GM23338 (cell line): ENCODE measurements at regions not wholly inside any gene's neighbourhood (a gene's known extent, or its start where the extent isn't known, plus 50 kb on each side); places are given as distances from the start of the nearest gene placed in this dataset.

Source experiments
- CREB1 ChIP-seq: fragments of 250-450 bp; sonication (Bioruptor Pico); IDR thresholded peaks from 2 replicates; pipeline ENCODE4 v1.5.0; 2020; ENCODE audit warnings: low read depth, mild to moderate bottlenecking, moderate library complexity
- CTCF ChIP-seq, 2 experiments: fragments of 200-600 bp in 1 of 2; sonication (generic) in 1 of 2; conservative IDR thresholded peaks; 2 replicates each; pipeline versions ENCODE4 v1.5.1 to v1.6.1; 2016 to 2017; ENCODE audit warnings: antibody characterized with exemption in 2 of 2, low read depth in 2 of 2, mild to moderate bottlenecking in 2 of 2, moderate library complexity in 1 of 2
- EZH2 ChIP-seq: fragments of 200-600 bp; sonication (generic); IDR thresholded peaks from one replicate; pipeline ENCODE4 v1.8.0; 2017; ENCODE audit warnings: antibody characterized with exemption, mild to moderate bottlenecking, low read depth; ENCODE audit not compliant: unreplicated experiment
- EZH2phosphoT487 ChIP-seq: fragments of 200-600 bp; sonication (generic); IDR thresholded peaks from one replicate; pipeline ENCODE4 v1.8.1; 2018; ENCODE audit warnings: antibody characterized with exemption; ENCODE audit not compliant: unreplicated experiment
- JUNB ChIP-seq: IDR thresholded peaks from one replicate; pipeline ENCODE4 v1.6.1; 2016; ENCODE audit warnings: antibody characterized with exemption; ENCODE audit not compliant: unreplicated experiment
- POLR2AphosphoS5 ChIP-seq: IDR thresholded peaks from 2 replicates; pipeline ENCODE4 v1.6.1; 2016; ENCODE audit warnings: antibody characterized with exemption, low read depth
- STAT1 ChIP-seq: IDR thresholded peaks from one replicate; pipeline ENCODE4 v1.6.1; 2016; ENCODE audit warnings: antibody characterized with exemption; ENCODE audit not compliant: unreplicated experiment
- ZNF114 ChIP-seq: fragments of 250-450 bp; sonication (Bioruptor Pico); IDR thresholded peaks from 2 replicates; pipeline ENCODE4 v1.5.0; 2020; ENCODE audit warnings: mild to moderate bottlenecking, moderate library complexity
- ZNF462 ChIP-seq: fragments of 250-450 bp; sonication (Bioruptor Pico); IDR thresholded peaks from 2 replicates; pipeline ENCODE4 v1.5.0; 2020; ENCODE audit warnings: mild to moderate bottlenecking, moderate library complexity
- TF ChIP-seq, protein P1 (sequence below): IDR thresholded peaks from one replicate; pipeline ENCODE4 v1.6.1; 2018; ENCODE audit warnings: antibody characterized with exemption; ENCODE audit not compliant: unreplicated experiment
- TF ChIP-seq, protein P2 (sequence below): IDR thresholded peaks from 2 replicates; pipeline ENCODE4 v1.6.1; 2016; ENCODE audit warnings: antibody characterized with exemption

GRCh38 chr3:3619815-3620214 is 179.4 kb upstream of the LRRN1 start:
- TF ChIP-seq CTCF (conservative IDR thresholded peaks at IDR 0.05; ENCODE audit: low read depth in 2 of 2) = no peak
- no peak for TF ChIP-seq STAT1
- TF ChIP-seq POLR2AphosphoS5 = no peak
- no peak for TF ChIP-seq EZH2phosphoT487
- TF ChIP-seq EZH2 = no peak
- TF ChIP-seq JUNB = no peak
- TF ChIP-seq, protein P1, sequence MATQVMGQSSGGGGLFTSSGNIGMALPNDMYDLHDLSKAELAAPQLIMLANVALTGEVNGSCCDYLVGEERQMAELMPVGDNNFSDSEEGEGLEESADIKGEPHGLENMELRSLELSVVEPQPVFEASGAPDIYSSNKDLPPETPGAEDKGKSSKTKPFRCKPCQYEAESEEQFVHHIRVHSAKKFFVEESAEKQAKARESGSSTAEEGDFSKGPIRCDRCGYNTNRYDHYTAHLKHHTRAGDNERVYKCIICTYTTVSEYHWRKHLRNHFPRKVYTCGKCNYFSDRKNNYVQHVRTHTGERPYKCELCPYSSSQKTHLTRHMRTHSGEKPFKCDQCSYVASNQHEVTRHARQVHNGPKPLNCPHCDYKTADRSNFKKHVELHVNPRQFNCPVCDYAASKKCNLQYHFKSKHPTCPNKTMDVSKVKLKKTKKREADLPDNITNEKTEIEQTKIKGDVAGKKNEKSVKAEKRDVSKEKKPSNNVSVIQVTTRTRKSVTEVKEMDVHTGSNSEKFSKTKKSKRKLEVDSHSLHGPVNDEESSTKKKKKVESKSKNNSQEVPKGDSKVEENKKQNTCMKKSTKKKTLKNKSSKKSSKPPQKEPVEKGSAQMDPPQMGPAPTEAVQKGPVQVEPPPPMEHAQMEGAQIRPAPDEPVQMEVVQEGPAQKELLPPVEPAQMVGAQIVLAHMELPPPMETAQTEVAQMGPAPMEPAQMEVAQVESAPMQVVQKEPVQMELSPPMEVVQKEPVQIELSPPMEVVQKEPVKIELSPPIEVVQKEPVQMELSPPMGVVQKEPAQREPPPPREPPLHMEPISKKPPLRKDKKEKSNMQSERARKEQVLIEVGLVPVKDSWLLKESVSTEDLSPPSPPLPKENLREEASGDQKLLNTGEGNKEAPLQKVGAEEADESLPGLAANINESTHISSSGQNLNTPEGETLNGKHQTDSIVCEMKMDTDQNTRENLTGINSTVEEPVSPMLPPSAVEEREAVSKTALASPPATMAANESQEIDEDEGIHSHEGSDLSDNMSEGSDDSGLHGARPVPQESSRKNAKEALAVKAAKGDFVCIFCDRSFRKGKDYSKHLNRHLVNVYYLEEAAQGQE = no peak
- no peak for TF ChIP-seq CREB1 (CRISPR knock-in tag)
- no peak for TF ChIP-seq ZNF462
- no peak for TF ChIP-seq ZNF114 (CRISPR knock-in tag)
- TF ChIP-seq, protein P2, sequence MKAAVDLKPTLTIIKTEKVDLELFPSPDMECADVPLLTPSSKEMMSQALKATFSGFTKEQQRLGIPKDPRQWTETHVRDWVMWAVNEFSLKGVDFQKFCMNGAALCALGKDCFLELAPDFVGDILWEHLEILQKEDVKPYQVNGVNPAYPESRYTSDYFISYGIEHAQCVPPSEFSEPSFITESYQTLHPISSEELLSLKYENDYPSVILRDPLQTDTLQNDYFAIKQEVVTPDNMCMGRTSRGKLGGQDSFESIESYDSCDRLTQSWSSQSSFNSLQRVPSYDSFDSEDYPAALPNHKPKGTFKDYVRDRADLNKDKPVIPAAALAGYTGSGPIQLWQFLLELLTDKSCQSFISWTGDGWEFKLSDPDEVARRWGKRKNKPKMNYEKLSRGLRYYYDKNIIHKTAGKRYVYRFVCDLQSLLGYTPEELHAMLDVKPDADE = no peak
